ENCODE measurements at regions not wholly inside any gene's neighbourhood (a gene's known extent, or its start where the extent isn't known, plus 50 kb on each side); places are given as distances from the start of the nearest gene placed in this dataset.

DNA sequence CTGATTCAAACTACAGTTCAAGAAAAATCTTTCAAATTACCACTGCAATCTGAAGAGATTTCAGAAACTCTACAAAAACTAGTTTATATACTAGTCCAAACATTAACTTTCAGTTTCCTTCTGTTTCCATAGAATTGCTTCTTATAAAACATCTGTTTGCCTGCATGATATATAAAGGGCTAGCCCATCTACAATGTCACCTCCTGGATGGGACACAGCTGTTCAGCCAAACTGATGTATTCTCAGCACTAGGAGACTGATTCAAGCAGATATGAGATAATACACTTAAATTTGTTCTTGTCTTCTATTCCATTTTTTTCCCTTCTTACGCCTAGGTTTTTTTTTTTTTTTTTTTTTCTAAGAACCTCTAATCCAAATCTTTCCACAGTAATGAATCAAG lies 1569.7 kb upstream of the IGFBP7 start:
- DNase-seq, result no peak

- no peak for DNase-seq
These were observed 1568.9 kb upstream of the IGFBP7 start for GRCh38 chr4:58679051-58679450.

DNA sequence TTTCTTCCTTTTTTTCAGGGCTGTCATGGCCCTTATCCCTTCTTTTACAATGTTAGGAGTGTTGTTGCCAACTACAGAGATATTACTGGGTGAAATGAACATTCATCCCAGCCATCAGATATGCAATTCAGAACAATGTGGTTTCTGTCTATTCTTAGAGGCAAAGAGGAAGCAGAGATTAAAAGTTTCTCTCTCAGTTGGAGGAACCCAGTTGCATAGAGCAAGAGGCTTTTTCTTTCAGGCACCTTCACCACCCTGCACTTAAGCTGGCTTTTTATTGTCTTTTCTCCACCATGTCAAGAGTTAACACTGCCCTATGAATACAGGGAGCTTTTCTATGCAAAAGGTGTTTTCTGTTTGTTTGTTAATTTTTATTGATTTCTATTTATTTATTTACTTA lies 1559.6 kb upstream of the IGFBP7 start:
- DNase-seq, result no peak

DNA sequence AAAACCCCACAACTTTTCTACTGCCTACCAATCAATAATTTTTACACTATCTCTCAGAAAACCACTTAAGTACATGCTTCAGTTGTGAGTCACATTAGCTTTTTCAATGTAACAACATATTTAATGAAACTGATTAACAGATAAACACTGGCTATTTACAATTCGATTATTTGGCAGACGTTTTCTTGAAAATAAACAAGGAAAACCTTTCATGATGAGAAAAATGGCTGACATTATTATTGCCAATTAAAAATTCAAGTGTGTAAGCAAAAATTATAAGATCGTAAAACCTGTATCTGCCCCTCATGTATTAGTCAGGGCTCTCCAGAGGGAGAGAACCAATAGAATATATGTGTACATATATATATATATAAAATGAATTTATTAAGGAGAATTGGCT lies 1555.5 kb upstream of the IGFBP7 start:
- no peak for DNase-seq

DNA sequence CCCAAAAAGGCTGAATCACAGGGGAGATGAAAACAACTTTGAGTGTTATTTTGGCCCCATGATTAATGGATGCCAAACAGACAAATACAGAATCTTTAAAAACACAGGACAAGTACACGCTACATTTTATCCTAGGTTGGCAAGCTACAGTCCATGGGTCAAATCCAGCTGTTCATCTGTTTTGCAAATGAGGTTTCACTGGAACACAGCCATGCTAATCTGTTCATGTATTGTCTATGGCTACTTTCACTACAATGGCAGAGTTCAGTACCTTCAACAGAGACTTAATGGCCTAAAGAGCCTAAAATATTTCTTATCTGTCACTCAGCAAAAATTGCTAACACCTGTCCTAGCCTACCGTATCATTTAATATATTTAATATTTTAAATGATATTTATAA lies 1548.5 kb upstream of the IGFBP7 start:
- no peak for DNase-seq

DNA sequence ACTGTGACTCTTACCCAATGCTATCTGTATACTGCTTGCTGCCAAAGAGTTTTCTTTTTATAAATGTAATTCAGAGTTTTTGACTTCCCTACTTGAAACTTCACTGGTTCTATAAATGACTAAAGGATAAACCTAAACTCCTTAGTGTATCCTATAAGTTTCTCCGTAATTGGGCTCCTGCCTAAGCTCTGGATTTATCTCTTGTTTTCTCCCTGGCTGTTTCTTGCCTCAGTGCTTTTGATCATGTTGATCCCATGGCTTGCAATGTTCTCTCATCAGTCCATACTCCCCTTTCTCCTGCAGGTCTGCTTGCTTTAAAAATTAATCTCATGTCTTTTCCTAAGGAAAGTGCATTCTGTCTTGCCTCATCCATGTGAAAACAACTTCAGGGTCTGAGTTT lies 1543.1 kb upstream of the IGFBP7 start:
- DNase-seq, result no peak

GRCh38 chr4:58649226-58649625 lies 1539.0 kb upstream of the IGFBP7 start:
- no peak for DNase-seq

GRCh38 chr4:58646126-58646525 lies 1535.9 kb upstream of the IGFBP7 start:
- DNase-seq, result no peak

DNA sequence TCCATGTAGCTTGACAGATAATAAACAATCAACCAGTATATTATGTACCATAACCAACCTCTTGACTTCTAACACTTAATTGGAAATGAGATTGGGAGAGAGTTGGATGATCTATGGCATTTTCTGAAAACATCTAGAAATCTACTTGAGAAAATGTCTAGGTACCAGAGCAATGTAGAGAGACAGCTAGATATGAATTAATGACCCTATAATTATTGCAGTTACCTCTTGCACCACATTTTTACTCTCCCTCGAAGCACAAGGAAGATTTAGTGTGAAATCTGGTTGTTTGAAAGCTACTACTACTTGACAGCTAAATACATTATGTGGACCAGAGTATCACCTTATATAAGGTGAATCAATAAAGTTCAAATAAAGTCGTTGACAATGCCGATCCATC lies 1534.4 kb upstream of the IGFBP7 start:
- DNase-seq, result no peak

- no peak for DNase-seq
These were observed 1526.2 kb upstream of the IGFBP7 start for GRCh38 chr4:58636381-58636780.

GRCh38 chr4:58617226-58617625 lies 1507.0 kb upstream of the IGFBP7 start:
- no peak for DNase-seq

GRCh38 chr4:58611012-58611411 lies 1500.8 kb upstream of the IGFBP7 start:
- DNase-seq, result no peak

DNA sequence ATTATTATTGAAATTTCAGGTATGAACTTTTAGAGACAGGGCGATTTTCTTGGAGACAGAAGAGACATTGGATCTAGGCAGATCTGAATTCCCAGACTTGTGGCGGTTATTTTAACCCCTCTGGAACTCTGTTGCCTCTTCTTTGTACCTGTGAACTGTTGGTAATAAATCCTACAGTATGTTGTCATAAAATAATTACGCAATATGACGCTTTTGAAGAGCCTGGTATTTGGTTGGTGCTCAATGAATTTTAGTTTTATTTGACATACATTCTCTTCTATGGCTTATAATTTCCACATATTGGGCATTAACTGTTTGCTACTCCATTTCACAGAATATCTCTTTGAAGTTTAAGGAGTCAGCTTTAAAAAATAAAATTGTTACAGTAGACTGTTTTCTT lies 1496.1 kb upstream of the IGFBP7 start:
- DNase-seq, result no peak

DNA sequence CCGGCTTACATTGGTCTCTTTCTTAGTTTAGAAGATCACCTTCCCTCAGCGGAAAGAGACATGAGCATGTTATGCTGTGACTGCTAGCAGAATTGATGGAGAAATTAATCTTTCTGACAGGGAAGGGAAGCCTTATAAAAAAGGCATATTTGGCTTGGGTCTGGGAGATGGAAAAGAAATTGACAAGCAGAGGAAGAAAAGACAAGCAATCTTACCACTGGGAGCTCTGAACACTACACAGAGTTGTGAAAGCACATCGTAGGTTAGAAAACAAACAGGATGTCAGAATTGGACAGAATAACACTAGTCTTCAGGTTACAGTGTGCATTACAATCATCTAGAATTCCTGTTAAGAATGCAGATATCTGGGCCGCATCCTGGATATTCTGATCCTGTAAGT lies 1493.8 kb upstream of the IGFBP7 start:
- DNase-seq, result no peak

- DNase-seq, result no peak
These were observed 1492.7 kb upstream of the IGFBP7 start for GRCh38 chr4:58602731-58603359.

- no peak for DNase-seq
These were observed 1491.8 kb upstream of the IGFBP7 start for GRCh38 chr4:58602022-58602421.

- no peak for DNase-seq
These were observed 1490.1 kb upstream of the IGFBP7 start for GRCh38 chr4:58600290-58600689.

GRCh38 chr4:58590722-58591121 lies 1480.5 kb upstream of the IGFBP7 start:
- DNase-seq, result no peak

DNA sequence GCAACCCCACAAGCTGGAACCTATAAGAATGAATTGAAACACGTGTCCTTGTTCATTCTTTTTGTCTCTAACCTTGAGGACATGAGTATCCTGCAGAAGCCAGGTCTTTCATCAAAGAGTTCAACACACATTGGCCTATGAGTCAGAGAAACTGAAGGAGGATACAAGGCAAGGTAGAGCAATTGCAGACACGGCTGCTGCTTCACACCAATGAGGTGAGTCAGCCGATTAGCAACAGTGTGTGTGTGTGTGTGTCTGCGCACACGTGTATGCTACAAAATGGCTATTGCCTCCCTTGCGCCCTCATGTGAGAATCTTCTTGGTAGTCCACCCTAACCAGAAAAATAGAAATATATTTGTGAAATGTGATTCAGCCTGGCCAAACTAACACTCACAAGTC lies 1477.7 kb upstream of the IGFBP7 start:
- no peak for DNase-seq

- DNase-seq, result no peak
These were observed 1456.1 kb upstream of the IGFBP7 start for GRCh38 chr4:58566260-58566659.

GRCh38 chr4:58564695-58565475 lies 1454.7 kb upstream of the IGFBP7 start:
- no peak for DNase-seq

- no peak for DNase-seq
These were observed 1451.0 kb upstream of the IGFBP7 start for GRCh38 chr4:58561170-58561569.

DNA sequence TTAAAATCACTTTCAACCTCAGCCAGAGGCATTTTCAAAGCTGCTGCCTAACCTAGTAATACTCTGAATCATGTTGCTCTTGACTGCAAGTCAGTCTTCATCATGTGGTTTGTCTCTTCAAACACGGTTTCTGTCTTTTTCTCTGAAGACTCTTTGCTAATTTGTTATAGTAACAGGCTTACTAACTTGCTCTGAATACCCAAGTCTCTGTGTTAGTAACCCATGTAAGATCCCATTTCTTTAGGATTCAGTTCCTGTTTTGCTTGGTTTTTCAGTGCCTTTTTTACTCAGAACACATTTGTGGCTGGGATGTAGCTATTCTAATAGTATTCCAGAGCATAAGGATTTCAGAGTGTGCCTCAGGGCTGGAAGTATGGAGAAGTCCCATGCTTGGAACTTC lies 1450.6 kb upstream of the IGFBP7 start:
- DNase-seq, result no peak

DNA sequence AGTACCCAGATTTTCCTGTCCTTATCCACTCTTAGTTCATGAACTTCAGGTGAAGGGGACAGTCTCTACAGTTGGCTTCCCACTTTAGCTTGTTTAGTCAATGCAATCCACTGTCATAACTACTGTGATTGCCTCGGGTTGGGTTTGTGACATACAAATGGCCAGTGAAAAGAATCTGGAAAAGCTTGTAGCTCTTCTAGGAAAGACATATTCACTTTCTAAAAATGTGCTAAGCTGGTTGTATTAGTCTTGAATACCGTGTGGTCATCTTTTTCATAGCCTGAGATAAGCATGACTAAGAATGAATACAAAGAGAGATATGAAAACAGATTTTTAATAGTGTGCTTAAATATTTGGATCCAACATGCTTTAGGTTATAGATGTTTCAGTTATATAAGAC lies 1443.5 kb upstream of the IGFBP7 start:
- no peak for DNase-seq

- no peak for DNase-seq
These were observed 1442.8 kb upstream of the IGFBP7 start for GRCh38 chr4:58553031-58553430.

Measured in HCEC 1CT (cell line).